HEK293 (cell line): ENCODE measurements at regions not wholly inside any gene's neighbourhood (a gene's known extent, or its start where the extent isn't known, plus 50 kb on each side); places are given as distances from the start of the nearest gene placed in this dataset.

Experiments used
- CTCF ChIA-PET: fragments of 350-600 bp; formaldehyde crosslinking; extraction: SDS; loops from one replicate; lab custom pipeline; 2021; ENCODE audit warnings: antibody characterized with exemption; lab: Yijun Ruan, JAX
- POLR2A ChIA-PET: fragments of 300-600 bp; formaldehyde crosslinking; extraction: SDS; loops from one replicate; lab custom pipeline; 2020; ENCODE audit warnings: antibody characterized with exemption, inconsistent platforms; lab: Yijun Ruan, JAX
- H3K27ac ChIP-seq: fragments of 200-500 bp; sonication (Bioruptor generic); 2 replicates; pipeline ENCODE4 v1.5.1; 2014; ENCODE audit warnings: low read depth, low read length, control low read depth, inconsistent platforms; ENCODE audit errors: extremely low read depth
- H3K36me3 ChIP-seq, 2 experiments: fragments of 200-500 bp in 1 of 2; sonication (Bioruptor generic) in 1 of 2; 1 replicate in 1 of 2; 2 replicates in 1 of 2; pipeline ENCODE4 v1.5.1; 2014 to 2017; ENCODE audit warnings: inconsistent platforms in 2 of 2, low read length in 2 of 2; ENCODE audit not compliant: control insufficient read depth in 2 of 2, insufficient read depth in 1 of 2
- H3K4me1 ChIP-seq: fragments of 200-500 bp; sonication (Bioruptor generic); 2 replicates; pipeline ENCODE4 v1.5.1; 2014; ENCODE audit warnings: mild to moderate bottlenecking, low read length, inconsistent platforms; ENCODE audit not compliant: control insufficient read depth, insufficient read depth
- H3K4me3 ChIP-seq: 2 replicates; pipeline ENCODE4 v1.5.1; 2011; ENCODE audit warnings: low read depth, mild to moderate bottlenecking, control low read depth, low read length, moderate library complexity
- H3K9me3 ChIP-seq: fragments of 200-500 bp; sonication (Bioruptor generic); 2 replicates; pipeline ENCODE4 v1.5.1; 2014; ENCODE audit warnings: low read depth, low read length, inconsistent platforms; ENCODE audit not compliant: control insufficient read depth, insufficient read depth
- GLIS1 ChIP-seq: fragments of 450-650 bp; formaldehyde crosslinking; IDR thresholded peaks from 2 replicates; pipeline ENCODE4 v1.5.1; 2016; ENCODE audit warnings: missing biosample characterization, missing genetic modification characterization
- KLF16 ChIP-seq: fragments of 450-650 bp; formaldehyde crosslinking; IDR thresholded peaks from 2 replicates; pipeline ENCODE4 v1.5.1; 2017; ENCODE audit warnings: missing biosample characterization, missing genetic modification characterization
- RBAK ChIP-seq: fragments of 450-650 bp; formaldehyde crosslinking; IDR thresholded peaks from 2 replicates; pipeline ENCODE4 v1.5.1; 2016; ENCODE audit warnings: missing biosample characterization, missing genetic modification characterization
- SETDB1 ChIP-seq: IDR thresholded peaks from one replicate; pipeline ENCODE4 v1.6.1; 2017; ENCODE audit warnings: mild to moderate bottlenecking, low read length, moderate library complexity, mixed read lengths; ENCODE audit not compliant: insufficient read length
- YY2 ChIP-seq: fragments of 450-650 bp; formaldehyde crosslinking; IDR thresholded peaks from 2 replicates; pipeline ENCODE4 v1.5.1; 2016; ENCODE audit warnings: missing biosample characterization, missing genetic modification characterization
- ZBTB26 ChIP-seq: fragments of 450-650 bp; formaldehyde crosslinking; optimal IDR thresholded peaks from 2 replicates; pipeline ENCODE3; 2016; ENCODE audit warnings: missing biosample characterization, mild to moderate bottlenecking, missing genetic modification characterization
- ZFHX2 ChIP-seq: fragments of 450-650 bp; formaldehyde crosslinking; conservative IDR thresholded peaks from 2 replicates; pipeline ENCODE4 v1.5.1; 2016; ENCODE audit warnings: missing biosample characterization, missing genetic modification characterization
- ZNF112 ChIP-seq: fragments of 450-650 bp; formaldehyde crosslinking; IDR thresholded peaks from 2 replicates; pipeline ENCODE4 v1.5.0; 2017; ENCODE audit warnings: missing biosample characterization, missing genetic modification characterization
- ZNF133 ChIP-seq: fragments of 450-650 bp; formaldehyde crosslinking; IDR thresholded peaks from 2 replicates; pipeline ENCODE4 v1.5.1; 2016; ENCODE audit warnings: missing biosample characterization, missing genetic modification characterization
- ZNF155 ChIP-seq: fragments of 450-650 bp; formaldehyde crosslinking; IDR thresholded peaks from 2 replicates; pipeline ENCODE4 v1.5.1; 2016; ENCODE audit warnings: missing biosample characterization, missing genetic modification characterization
- ZNF184 ChIP-seq: fragments of 450-650 bp; IDR thresholded peaks from 2 replicates; pipeline ENCODE4 v1.5.1; 2018; ENCODE audit warnings: missing biosample characterization, mild to moderate bottlenecking, missing genetic modification characterization
- ZNF2 ChIP-seq: fragments of 450-650 bp; formaldehyde crosslinking; IDR thresholded peaks from 2 replicates; pipeline ENCODE4 v1.5.1; 2016; ENCODE audit warnings: missing biosample characterization, missing genetic modification characterization
- ZNF23 ChIP-seq: fragments of 450-650 bp; formaldehyde crosslinking; IDR thresholded peaks from 2 replicates; pipeline ENCODE4 v1.5.1; 2016; ENCODE audit warnings: missing biosample characterization, missing genetic modification characterization, borderline replicate concordance
- ZNF366 ChIP-seq: fragments of 450-650 bp; formaldehyde crosslinking; conservative IDR thresholded peaks from 2 replicates; pipeline ENCODE4 v1.5.1; 2016; ENCODE audit warnings: missing biosample characterization, missing genetic modification characterization
- ZNF837 ChIP-seq: fragments of 450-650 bp; formaldehyde crosslinking; IDR thresholded peaks from 2 replicates; pipeline ENCODE4 v1.5.1; 2016; ENCODE audit warnings: missing biosample characterization, missing genetic modification characterization
- TF ChIP-seq, protein P1 (sequence below): fragments of 450-650 bp; formaldehyde crosslinking; IDR thresholded peaks from 2 replicates; pipeline ENCODE4 v1.5.1; 2017; ENCODE audit warnings: missing biosample characterization, missing genetic modification characterization
- TF ChIP-seq, protein P2 (sequence below): fragments of 450-650 bp; formaldehyde crosslinking; IDR thresholded peaks from 2 replicates; pipeline ENCODE4 v1.5.1; 2016; ENCODE audit warnings: missing biosample characterization, missing genetic modification characterization
- TF ChIP-seq, protein P3 (sequence below): fragments of 450-650 bp; formaldehyde crosslinking; IDR thresholded peaks from 2 replicates; pipeline ENCODE4 v1.5.1; 2016; ENCODE audit warnings: missing biosample characterization, missing genetic modification characterization

DNA sequence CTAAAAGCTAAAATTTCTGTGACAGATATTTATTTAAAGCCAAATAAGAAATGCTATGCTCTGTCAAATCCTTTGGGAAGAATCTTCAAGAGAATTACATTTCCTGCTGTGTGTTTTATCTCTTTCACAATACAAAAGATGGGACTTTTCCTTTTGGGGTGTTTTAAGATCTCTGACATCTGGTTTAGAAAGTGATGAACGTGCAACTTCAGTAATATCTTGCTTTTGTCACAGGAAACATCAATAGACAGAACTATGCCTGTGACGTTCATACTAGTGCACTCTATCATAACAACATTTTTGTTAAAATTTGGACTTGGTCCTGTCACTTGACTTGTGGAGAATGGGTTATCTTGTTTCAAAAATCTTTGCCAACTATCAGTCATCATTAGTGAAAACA is 195.7 kb upstream of the KCNMB2 start:
- no peak overlapping the region for H3K27ac ChIP-seq

DNA sequence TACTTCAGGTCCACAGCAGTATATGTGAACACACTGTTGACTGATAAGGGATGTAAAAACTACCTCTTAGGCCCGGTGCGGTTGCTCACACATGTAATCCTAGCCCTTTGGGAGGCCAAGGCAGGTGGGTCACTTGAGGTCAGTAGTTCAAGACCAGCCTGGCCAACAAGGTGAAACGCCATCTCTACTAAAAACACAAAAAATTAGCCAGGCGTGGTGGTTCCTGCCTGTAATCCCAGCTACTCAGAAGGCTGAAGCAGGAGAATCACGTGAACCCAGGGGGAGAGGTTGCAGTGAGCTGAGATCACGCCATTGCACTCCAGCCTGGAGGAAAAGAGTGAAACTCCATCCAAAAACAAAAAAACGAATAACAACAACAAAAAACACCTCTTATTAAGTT is 194.6 kb upstream of the KCNMB2 start:
- TF ChIP-seq, protein P1, sequence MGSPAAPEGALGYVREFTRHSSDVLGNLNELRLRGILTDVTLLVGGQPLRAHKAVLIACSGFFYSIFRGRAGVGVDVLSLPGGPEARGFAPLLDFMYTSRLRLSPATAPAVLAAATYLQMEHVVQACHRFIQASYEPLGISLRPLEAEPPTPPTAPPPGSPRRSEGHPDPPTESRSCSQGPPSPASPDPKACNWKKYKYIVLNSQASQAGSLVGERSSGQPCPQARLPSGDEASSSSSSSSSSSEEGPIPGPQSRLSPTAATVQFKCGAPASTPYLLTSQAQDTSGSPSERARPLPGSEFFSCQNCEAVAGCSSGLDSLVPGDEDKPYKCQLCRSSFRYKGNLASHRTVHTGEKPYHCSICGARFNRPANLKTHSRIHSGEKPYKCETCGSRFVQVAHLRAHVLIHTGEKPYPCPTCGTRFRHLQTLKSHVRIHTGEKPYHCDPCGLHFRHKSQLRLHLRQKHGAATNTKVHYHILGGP (tag by site-specific recombination): no peak
- no peak for TF ChIP-seq ZNF133 (tag by site-specific recombination)
- no peak for TF ChIP-seq ZNF366 (tag by site-specific recombination)
- TF ChIP-seq YY2 (tag by site-specific recombination): no peak
- TF ChIP-seq ZNF2 (tag by site-specific recombination): no peak
- TF ChIP-seq ZFHX2 (tag by site-specific recombination): no peak
- no peak for TF ChIP-seq SETDB1
- TF ChIP-seq ZNF184 (tag by site-specific recombination): no peak
- TF ChIP-seq ZBTB26 (tag by site-specific recombination): no peak
- no peak overlapping the region for H3K4me3 ChIP-seq
- POLR2A ChIA-PET: no interaction called here

More for the DNA sequence above, 195.7 kb upstream of the KCNMB2 start:
- H3K9me3 ChIP-seq: no peaks in the 10 kb centered on the region
- ChIA-PET CTCF (no interaction called here), POLR2A (no interaction called here)
- no peak overlapping the region for H3K4me3 ChIP-seq
- no peaks in the 10 kb centered on the region for H3K4me1 ChIP-seq
- H3K36me3 ChIP-seq: no peaks in the 10 kb centered on the region
- no peak for TF ChIP-seq ZNF837 (tag by site-specific recombination)
- TF ChIP-seq, protein P2, sequence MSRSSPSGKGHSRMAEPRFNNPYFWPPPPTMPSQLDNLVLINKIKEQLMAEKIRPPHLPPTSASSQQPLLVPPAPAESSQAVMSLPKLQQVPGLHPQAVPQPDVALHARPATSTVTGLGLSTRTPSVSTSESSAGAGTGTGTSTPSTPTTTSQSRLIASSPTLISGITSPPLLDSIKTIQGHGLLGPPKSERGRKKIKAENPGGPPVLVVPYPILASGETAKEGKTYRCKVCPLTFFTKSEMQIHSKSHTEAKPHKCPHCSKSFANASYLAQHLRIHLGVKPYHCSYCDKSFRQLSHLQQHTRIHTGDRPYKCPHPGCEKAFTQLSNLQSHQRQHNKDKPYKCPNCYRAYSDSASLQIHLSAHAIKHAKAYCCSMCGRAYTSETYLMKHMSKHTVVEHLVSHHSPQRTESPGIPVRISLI (tag by site-specific recombination): no peak
- no peak for TF ChIP-seq GLIS1 (tag by site-specific recombination)
- no peak for TF ChIP-seq ZNF23 (tag by site-specific recombination)
- no peak for TF ChIP-seq ZNF155 (tag by site-specific recombination)
- TF ChIP-seq, all 188 proteins: peak for 0

DNA sequence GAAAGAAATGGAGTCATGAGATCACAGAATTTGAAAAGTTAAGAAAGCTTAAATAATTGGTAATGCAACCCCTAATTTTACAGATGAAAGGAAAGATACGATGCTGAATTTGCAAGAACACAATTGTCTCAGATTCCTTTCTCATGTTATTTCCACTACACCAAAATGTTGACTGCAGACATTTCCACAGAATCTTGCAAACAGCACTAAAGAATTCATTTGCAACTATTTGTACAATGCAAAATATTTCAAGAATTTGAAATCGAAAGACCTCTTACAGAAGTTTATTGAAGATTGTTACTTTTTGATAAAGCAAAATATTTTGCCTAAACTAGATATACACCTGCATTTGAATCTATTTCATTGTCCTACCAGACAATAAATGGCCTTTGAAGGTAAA is 194.1 kb upstream of the KCNMB2 start:
- ChIA-PET POLR2A (no interaction called here), CTCF (no interaction called here)
- no peak overlapping the region for H3K4me3 ChIP-seq

More for the DNA sequence above, 194.6 kb upstream of the KCNMB2 start:
- no peaks in the 10 kb centered on the region for H3K36me3 ChIP-seq
- H3K9me3 ChIP-seq: no peaks in the 10 kb centered on the region
- no peak overlapping the region for H3K27ac ChIP-seq
- CTCF ChIA-PET: interaction anchor here (0.6 kb wide), 1 partner anchor 1341 kb away, joined by 3 read pairs; no protein-coding TSS in a partner anchor
- H3K4me1 ChIP-seq: no peaks in the 10 kb centered on the region

More for the DNA sequence above, 194.1 kb upstream of the KCNMB2 start:
- no peaks in the 10 kb centered on the region for H3K4me1 ChIP-seq
- TF ChIP-seq KLF16 (tag by site-specific recombination) (no peak), ZNF112 (no peak), RBAK (tag by site-specific recombination) (no peak)
- TF ChIP-seq, protein P3, sequence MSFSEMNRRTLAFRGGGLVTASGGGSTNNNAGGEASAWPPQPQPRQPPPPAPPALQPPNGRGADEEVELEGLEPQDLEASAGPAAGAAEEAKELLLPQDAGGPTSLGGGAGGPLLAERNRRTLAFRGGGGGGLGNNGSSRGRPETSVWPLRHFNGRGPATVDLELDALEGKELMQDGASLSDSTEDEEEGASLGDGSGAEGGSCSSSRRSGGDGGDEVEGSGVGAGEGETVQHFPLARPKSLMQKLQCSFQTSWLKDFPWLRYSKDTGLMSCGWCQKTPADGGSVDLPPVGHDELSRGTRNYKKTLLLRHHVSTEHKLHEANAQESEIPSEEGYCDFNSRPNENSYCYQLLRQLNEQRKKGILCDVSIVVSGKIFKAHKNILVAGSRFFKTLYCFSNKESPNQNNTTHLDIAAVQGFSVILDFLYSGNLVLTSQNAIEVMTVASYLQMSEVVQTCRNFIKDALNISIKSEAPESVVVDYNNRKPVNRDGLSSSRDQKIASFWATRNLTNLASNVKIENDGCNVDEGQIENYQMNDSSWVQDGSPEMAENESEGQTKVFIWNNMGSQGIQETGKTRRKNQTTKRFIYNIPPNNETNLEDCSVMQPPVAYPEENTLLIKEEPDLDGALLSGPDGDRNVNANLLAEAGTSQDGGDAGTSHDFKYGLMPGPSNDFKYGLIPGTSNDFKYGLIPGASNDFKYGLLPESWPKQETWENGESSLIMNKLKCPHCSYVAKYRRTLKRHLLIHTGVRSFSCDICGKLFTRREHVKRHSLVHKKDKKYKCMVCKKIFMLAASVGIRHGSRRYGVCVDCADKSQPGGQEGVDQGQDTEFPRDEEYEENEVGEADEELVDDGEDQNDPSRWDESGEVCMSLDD (tag by site-specific recombination): no peak
- TF ChIP-seq, all 188 proteins: peak for 0
- Histone ChIP-seq H3K36me3 (no peaks in the 10 kb centered on the region), H3K27ac (no peak overlapping the region), H3K9me3 (no peaks in the 10 kb centered on the region)
